Spleen (tissue), 11 donors: ENCODE measurements at regions not wholly inside any gene's neighbourhood (a gene's known extent, or its start where the extent isn't known, plus 50 kb on each side); places are given as distances from the start of the nearest gene placed in this dataset.

Source experiments
- DNase-seq: peaks from one replicate; pipeline ENCODE4 v3.0.0-alpha.2; 2020
- H3K27ac ChIP-seq, 8 donors: fragments of 200-600 bp; sonication (generic) in 7 of 8; 1 replicate in 4 of 8; 2 replicates in 4 of 8; pipeline versions ENCODE4 v1.5.0 to v1.8.0; 2016 to 2021; ENCODE audit warnings: inconsistent platforms in 4 of 8, mild to moderate bottlenecking in 4 of 8, moderate library complexity in 1 of 8
- H3K27me3 ChIP-seq, 7 donors: fragments of 200-600 bp; sonication (generic) in 6 of 7; replicated peaks in 1 of 7; 1 replicate in 4 of 7; 2 replicates in 3 of 7; pipeline versions ENCODE4 v1.5.0 to v1.8.0; 2016 to 2021; ENCODE audit warnings: inconsistent platforms in 3 of 7, mild to moderate bottlenecking in 1 of 7
- H3K36me3 ChIP-seq, 6 donors: fragments of 200-600 bp; sonication (generic) in 5 of 6; 1 replicate in 4 of 6; 2 replicates in 2 of 6; pipeline versions ENCODE4 v1.5.0 to v1.8.0; 2016 to 2021; ENCODE audit warnings: inconsistent platforms in 2 of 6
- H3K4me1 ChIP-seq, 6 donors: fragments of 200-600 bp; sonication (generic) in 5 of 6; 1 replicate in 3 of 6; 2 replicates in 3 of 6; pipeline versions ENCODE4 v1.5.0 to v1.8.0; 2016 to 2021; ENCODE audit warnings: inconsistent platforms in 3 of 6
- H3K4me3 ChIP-seq, 8 donors: fragments of 200-600 bp; sonication (generic) in 7 of 8; 1 replicate in 4 of 8; 2 replicates in 4 of 8; pipeline versions ENCODE4 v1.5.0 to v1.8.0; 2016 to 2021; ENCODE audit warnings: inconsistent platforms in 4 of 8, mild to moderate bottlenecking in 4 of 8, moderate library complexity in 2 of 8
- H3K9me3 ChIP-seq, 8 donors: fragments of 200-600 bp; sonication (generic) in 7 of 8; 1 replicate in 4 of 8; 2 replicates in 4 of 8; pipeline versions ENCODE4 v1.5.0 to v1.8.0; 2016 to 2021; ENCODE audit warnings: inconsistent platforms in 4 of 8
- CTCF ChIP-seq, 11 experiments: fragments of 200-600 bp in 7 of 11; fragments of 450-650 bp in 4 of 11; sonication (generic) in 4 of 11; IDR thresholded peaks in 8 of 11; conservative IDR thresholded peaks in 3 of 11; 1 replicate in 7 of 11; 2 replicates in 4 of 11; pipeline versions ENCODE4 v1.4.0 to v1.8.0; 2016 to 2021; ENCODE audit warnings: antibody characterized with exemption in 11 of 11, inconsistent platforms in 4 of 11, mild to moderate bottlenecking in 1 of 11
- POLR2A ChIP-seq, 3 donors: fragments of 450-650 bp; IDR thresholded peaks; one replicate each; pipeline ENCODE4 v1.5.1; 2017; ENCODE audit warnings: antibody characterized with exemption in 3 of 3, mild to moderate bottlenecking in 1 of 3
- POLR2AphosphoS5 ChIP-seq, 3 donors: sonication (generic); formaldehyde crosslinking; IDR thresholded peaks; one replicate each; pipeline ENCODE4 v1.5.1; 2017; ENCODE audit warnings: antibody characterized with exemption in 3 of 3
- WGBS, 5 donors: extraction: QIAGEN DNeasy Blood & Tissue Kit in 3 of 5; methylation state at CpG; one replicate each; pipeline versions ENCODE4 v1.1.5 to v1.1.7; 2013 to 2018; 5-methylcytosine and 5-hydroxymethylcytosine counted together
- intact Hi-C: fragments of 100-400 bp; cut with DNase I; formaldehyde crosslinking; loops from one replicate; pipeline ENCODE4 v1.15.0; 2023; ENCODE audit warnings: low total_unique reads
- donor health status: healthy with polysubstance abuse.
- donor health status: DM: no; HTN: no; CAD: no; lungs with moderate emphysema.
- donor health status: DM: no; HTN: no; CAD: no.
- donor health status: Bipolar disorder and iron deficiency.
- donor health status: healthy.
- donor health status: DM: no; HTN: no; CAD: no.
- donor health status: DM: yes; HTN: yes; CAD: no.

GRCh38 chr1:204769997-204770396 lies 84.5 kb upstream of the LRRN2 start:
- H3K27ac ChIP-seq, result no peak overlapping the region
- H3K4me1 ChIP-seq, result no peaks in the 10 kb centered on the region
- no peaks in the 10 kb centered on the region for H3K36me3 ChIP-seq
- 71 to 86% (median 73%) methylated on average over 2 of the region's 2 CpGs for WGBS, 5 donors
- intact Hi-C loops, result no loop called here
- peaks cover 0 to 60% (median 8%) of the 10 kb centered on the region in 7 donors for H3K27me3 ChIP-seq
- H3K9me3 ChIP-seq, result no peaks in the 10 kb centered on the region
- DNase-seq, result no peak
- TF ChIP-seq POLR2A (IDR thresholded peaks at IDR 0.05), result no peak
- no peak for TF ChIP-seq CTCF (IDR thresholded peaks at IDR 0.05 in 8 of 11, conservative IDR thresholded peaks at IDR 0.05 in 3 of 11)
- TF ChIP-seq POLR2AphosphoS5 (IDR thresholded peaks at IDR 0.05), result no peak
- no peak overlapping the region for H3K4me3 ChIP-seq

GRCh38 chr1:204771358-204771757 lies 85.8 kb upstream of the LRRN2 start:
- H3K27ac ChIP-seq, result no peak overlapping the region
- no peak for DNase-seq
- H3K27me3 ChIP-seq, result peaks cover 0 to 48% (median 8%) of the 10 kb centered on the region in 7 donors
- H3K36me3 ChIP-seq, result no peaks in the 10 kb centered on the region
- intact Hi-C loops, result no loop called here
- TF ChIP-seq CTCF (IDR thresholded peaks at IDR 0.05 in 8 of 11, conservative IDR thresholded peaks at IDR 0.05 in 3 of 11), result no peak
- no peak for TF ChIP-seq POLR2A (IDR thresholded peaks at IDR 0.05)
- no peak for TF ChIP-seq POLR2AphosphoS5 (IDR thresholded peaks at IDR 0.05)
- WGBS, 5 donors, result 84 to 91% (median 89%) methylated on average over 7 of the region's 7 CpGs
- H3K9me3 ChIP-seq, result no peaks in the 10 kb centered on the region
- H3K4me1 ChIP-seq, result no peaks in the 10 kb centered on the region
- no peak overlapping the region for H3K4me3 ChIP-seq

GRCh38 chr1:204773246-204773645 lies 87.7 kb upstream of the LRRN2 start:
- Histone ChIP-seq H3K4me3 (no peak overlapping the region), H3K27ac (no peak overlapping the region), H3K36me3 (no peaks in the 10 kb centered on the region), H3K9me3 (no peaks in the 10 kb centered on the region), H3K27me3 (peaks cover 0 to 34% (median 8%) of the 10 kb centered on the region in 7 donors), H3K4me1 (no peaks in the 10 kb centered on the region)
- intact Hi-C loops, result no loop called here
- no peak for DNase-seq
- TF ChIP-seq CTCF (IDR thresholded peaks at IDR 0.05 in 8 of 11, conservative IDR thresholded peaks at IDR 0.05 in 3 of 11) (no peak), POLR2A (IDR thresholded peaks at IDR 0.05) (no peak), POLR2AphosphoS5 (IDR thresholded peaks at IDR 0.05) (no peak)
- WGBS, 5 donors, result 41 to 83% (median 59%) methylated on average over 1 of the region's 1 CpG

GRCh38 chr1:204775546-204775945 lies 90.0 kb upstream of the LRRN2 start:
- no peak for DNase-seq
- peaks cover 0 to 28% (median 0%) of the 10 kb centered on the region in 7 donors for H3K27me3 ChIP-seq
- no peak overlapping the region for H3K4me3 ChIP-seq
- no peak overlapping the region for H3K27ac ChIP-seq
- 55 to 76% (median 71%) methylated on average over 4 of the region's 4 CpGs for WGBS, 5 donors
- H3K4me1 ChIP-seq, result no peaks in the 10 kb centered on the region
- no peaks in the 10 kb centered on the region for H3K9me3 ChIP-seq
- TF ChIP-seq POLR2A (IDR thresholded peaks at IDR 0.05) (no peak), CTCF (IDR thresholded peaks at IDR 0.05 in 8 of 11, conservative IDR thresholded peaks at IDR 0.05 in 3 of 11) (no peak)
- intact Hi-C loops, result no loop called here
- H3K36me3 ChIP-seq, result no peaks in the 10 kb centered on the region
